ENCODE measurements at regions not wholly inside any gene's neighbourhood (a gene's known extent, or its start where the extent isn't known, plus 50 kb on each side); places are given as distances from the start of the nearest gene placed in this dataset.
"Not testable (repeated sequence)": the region's sequence is repeated elsewhere in the genome, so short reads cannot be mapped to it uniquely, and the experiment has no call there.

- intact Hi-C loops (cut with micrococcal nuclease), result no loop called here
Observed at GRCh38 chr7:156515911-156516790, 124.4 kb upstream of the RNF32 start.

GRCh38 chr7:156514851-156515250, 125.7 kb upstream of the RNF32 start:
- Mint-ChIP-seq H3K9me3 (peaks cover 7% of the 10 kb centered on the region), H3K4me3 (no peak overlapping the region), H3K36me3 (ENCODE audit: low read depth) (peaks cover 3% of the 10 kb centered on the region), H3K4me1 (no peaks in the 10 kb centered on the region), H3K27me3 (peaks cover 9% of the 10 kb centered on the region), H3K27ac (no peak overlapping the region)
- intact Hi-C loops (cut with micrococcal nuclease), result no loop called here
- DNase-seq, result no peak

More at GRCh38 chr7:156515911-156516790, 124.4 kb upstream of the RNF32 start:
- no peaks in the 10 kb centered on the region for H3K4me1 Mint-ChIP-seq
- no peak for DNase-seq
- peaks cover 9% of the 10 kb centered on the region for H3K27me3 Mint-ChIP-seq
- no peak overlapping the region for H3K27ac Mint-ChIP-seq
- peaks cover 4% of the 10 kb centered on the region for H3K9me3 Mint-ChIP-seq
- H3K4me3 Mint-ChIP-seq, result no peak overlapping the region
- peaks cover 3% of the 10 kb centered on the region for H3K36me3 Mint-ChIP-seq (ENCODE audit: low read depth)

- intact Hi-C loops (cut with micrococcal nuclease), result no loop called here
- H3K36me3 Mint-ChIP-seq (ENCODE audit: low read depth), result peaks cover 3% of the 10 kb centered on the region
Observed at GRCh38 chr7:156511426-156511825, 129.1 kb upstream of the RNF32 start.

GRCh38 chr7:156510966-156511365, 129.6 kb upstream of the RNF32 start:
- intact Hi-C loops (cut with micrococcal nuclease), result no loop called here
- H3K4me1 Mint-ChIP-seq, result no peaks in the 10 kb centered on the region
- peaks cover 3% of the 10 kb centered on the region for H3K36me3 Mint-ChIP-seq (ENCODE audit: low read depth)
- no peak for DNase-seq
- H3K4me3 Mint-ChIP-seq, result no peak overlapping the region
- H3K27ac Mint-ChIP-seq, result no peak overlapping the region
- peaks cover 14% of the 10 kb centered on the region for H3K9me3 Mint-ChIP-seq
- peaks cover 8% of the 10 kb centered on the region for H3K27me3 Mint-ChIP-seq

More at GRCh38 chr7:156511426-156511825, 129.1 kb upstream of the RNF32 start:
- no peaks in the 10 kb centered on the region for H3K4me1 Mint-ChIP-seq
- peaks cover 9% of the 10 kb centered on the region for H3K27me3 Mint-ChIP-seq
- H3K27ac Mint-ChIP-seq, result no peak overlapping the region
- no peak for DNase-seq
- H3K4me3 Mint-ChIP-seq, result no peak overlapping the region
- peaks cover 14% of the 10 kb centered on the region for H3K9me3 Mint-ChIP-seq

GRCh38 chr7:156509216-156509615, 131.4 kb upstream of the RNF32 start:
- DNase-seq, result no peak
- peaks cover 14% of the 10 kb centered on the region for H3K9me3 Mint-ChIP-seq
- peaks cover 2% of the 10 kb centered on the region for H3K27me3 Mint-ChIP-seq
- H3K4me3 Mint-ChIP-seq, result no peak overlapping the region
- intact Hi-C loops (cut with micrococcal nuclease), result no loop called here
- no peak overlapping the region for H3K27ac Mint-ChIP-seq
- no peaks in the 10 kb centered on the region for H3K4me1 Mint-ChIP-seq
- no peaks in the 10 kb centered on the region for H3K36me3 Mint-ChIP-seq (ENCODE audit: low read depth)

GRCh38 chr7:156505876-156506275, 134.7 kb upstream of the RNF32 start:
- Mint-ChIP-seq H3K27ac (no peak overlapping the region), H3K4me3 (no peak overlapping the region), H3K4me1 (no peaks in the 10 kb centered on the region), H3K9me3 (peaks cover 8% of the 10 kb centered on the region), H3K36me3 (ENCODE audit: low read depth) (no peaks in the 10 kb centered on the region), H3K27me3 (no peaks in the 10 kb centered on the region)
- intact Hi-C loops (cut with micrococcal nuclease), result no loop called here
- no peak for DNase-seq

- H3K36me3 Mint-ChIP-seq (ENCODE audit: low read depth), result no peaks in the 10 kb centered on the region
- no peak overlapping the region for H3K27ac Mint-ChIP-seq
- no peak for DNase-seq
- intact Hi-C loops (cut with micrococcal nuclease), result no loop called here
- H3K4me1 Mint-ChIP-seq, result no peaks in the 10 kb centered on the region
- no peak overlapping the region for H3K4me3 Mint-ChIP-seq
- H3K27me3 Mint-ChIP-seq, result no peaks in the 10 kb centered on the region
- peaks cover 8% of the 10 kb centered on the region for H3K9me3 Mint-ChIP-seq
Observed at GRCh38 chr7:156504687-156505545, 135.7 kb upstream of the RNF32 start.

GRCh38 chr7:156504006-156504405, 136.6 kb upstream of the RNF32 start:
- no peak overlapping the region for H3K4me3 Mint-ChIP-seq
- H3K4me1 Mint-ChIP-seq, result no peaks in the 10 kb centered on the region
- no peak overlapping the region for H3K27ac Mint-ChIP-seq
- H3K36me3 Mint-ChIP-seq (ENCODE audit: low read depth), result no peaks in the 10 kb centered on the region
- intact Hi-C loops (cut with micrococcal nuclease), result no loop called here
- H3K9me3 Mint-ChIP-seq, result peaks cover 7% of the 10 kb centered on the region
- H3K27me3 Mint-ChIP-seq, result no peaks in the 10 kb centered on the region
- no peak for DNase-seq

- intact Hi-C loops (cut with micrococcal nuclease), result no loop called here
- Mint-ChIP-seq H3K27ac (no peak overlapping the region), H3K4me3 (no peak overlapping the region), H3K4me1 (no peaks in the 10 kb centered on the region), H3K27me3 (no peaks in the 10 kb centered on the region), H3K36me3 (ENCODE audit: low read depth) (no peaks in the 10 kb centered on the region), H3K9me3 (peaks cover 1% of the 10 kb centered on the region)
- no peak for DNase-seq
Observed at GRCh38 chr7:156503196-156503595, 137.4 kb upstream of the RNF32 start.

GRCh38 chr7:156501815-156502214, 138.8 kb upstream of the RNF32 start:
- H3K9me3 Mint-ChIP-seq; intact Hi-C loops (cut with micrococcal nuclease); H3K4me1 Mint-ChIP-seq; H3K27me3 Mint-ChIP-seq; H3K4me3 Mint-ChIP-seq; H3K27ac Mint-ChIP-seq; DNase-seq; H3K36me3 Mint-ChIP-seq (ENCODE audit: low read depth): not testable (repeated sequence)

- H3K4me1 Mint-ChIP-seq, result no peaks in the 10 kb centered on the region
- H3K9me3 Mint-ChIP-seq, result no peaks in the 10 kb centered on the region
- no peaks in the 10 kb centered on the region for H3K27me3 Mint-ChIP-seq
- H3K27ac Mint-ChIP-seq, result no peak overlapping the region
- H3K36me3 Mint-ChIP-seq (ENCODE audit: low read depth), result no peaks in the 10 kb centered on the region
- H3K4me3 Mint-ChIP-seq, result no peak overlapping the region
- intact Hi-C loops (cut with micrococcal nuclease), result no loop called here
- DNase-seq, result no peak
Observed at GRCh38 chr7:156499247-156499881, 141.2 kb upstream of the RNF32 start.

GRCh38 chr7:156497776-156498509, 142.6 kb upstream of the RNF32 start:
- DNase-seq, result no peak
- intact Hi-C loops (cut with micrococcal nuclease), result no loop called here
- no peak overlapping the region for H3K4me3 Mint-ChIP-seq
- H3K27me3 Mint-ChIP-seq, result no peaks in the 10 kb centered on the region
- no peak overlapping the region for H3K27ac Mint-ChIP-seq
- no peaks in the 10 kb centered on the region for H3K4me1 Mint-ChIP-seq
- no peaks in the 10 kb centered on the region for H3K36me3 Mint-ChIP-seq (ENCODE audit: low read depth)
- no peaks in the 10 kb centered on the region for H3K9me3 Mint-ChIP-seq

- Mint-ChIP-seq H3K36me3 (ENCODE audit: low read depth) (no peaks in the 10 kb centered on the region), H3K27me3 (peaks cover 2% of the 10 kb centered on the region), H3K27ac (no peak overlapping the region), H3K9me3 (no peaks in the 10 kb centered on the region), H3K4me1 (no peaks in the 10 kb centered on the region), H3K4me3 (no peak overlapping the region)
- intact Hi-C loops (cut with micrococcal nuclease), result no loop called here
- DNase-seq, result no peak
Observed at GRCh38 chr7:156496865-156497264, 143.7 kb upstream of the RNF32 start.
